CD14-positive monocyte (primary cell): ENCODE measurements at regions not wholly inside any gene's neighbourhood (a gene's known extent, or its start where the extent isn't known, plus 50 kb on each side); places are given as distances from the start of the nearest gene placed in this dataset.

Source experiments
- DNase-seq, 3 donors: peaks; one replicate each; pipeline ENCODE4 v3.0.0-alpha.2; 2011 to 2022
- H2AFZ ChIP-seq: 2 replicates; pipeline ENCODE4 v1.6.0; 2012; ENCODE audit warnings: mild to moderate bottlenecking, low read depth, low read length, inconsistent platforms; ENCODE audit not compliant: insufficient read depth, poor library complexity, severe bottlenecking
- H3K27ac ChIP-seq, 2 donors: 1 replicate in 1 of 2; 2 replicates in 1 of 2; pipeline ENCODE4 v1.5.1; 2012 to 2013; ENCODE audit warnings: low read length in 2 of 2, control low read depth in 1 of 2, inconsistent platforms in 1 of 2, low read depth in 1 of 2, mild to moderate bottlenecking in 1 of 2
- H3K27me3 ChIP-seq, 2 donors: one replicate each; pipeline versions ENCODE4 v1.6.0 to v1.6.1; 2011 to 2013; ENCODE audit warnings: low read length in 2 of 2; ENCODE audit not compliant: control insufficient read depth in 2 of 2, insufficient read depth in 2 of 2
- H3K36me3 ChIP-seq, 2 donors: replicated peaks in 1 of 2; 1 replicate in 1 of 2; 2 replicates in 1 of 2; pipeline versions ENCODE4 v1.5.1 to v1.6.1; 2012 to 2013; ENCODE audit warnings: low read length in 2 of 2, control low read depth in 1 of 2, inconsistent platforms in 1 of 2, mild to moderate bottlenecking in 1 of 2; ENCODE audit not compliant: insufficient read depth in 2 of 2, control insufficient read depth in 1 of 2
- H3K4me1 ChIP-seq, 2 donors: 1 replicate in 1 of 2; 2 replicates in 1 of 2; pipeline versions ENCODE4 v1.5.1 to v1.6.1; 2012 to 2013; ENCODE audit warnings: low read length in 2 of 2, control low read depth in 1 of 2, inconsistent platforms in 1 of 2, mild to moderate bottlenecking in 1 of 2, moderate library complexity in 1 of 2; ENCODE audit not compliant: insufficient read depth in 2 of 2, control insufficient read depth in 1 of 2
- H3K4me2 ChIP-seq: replicated peaks from 2 replicates; pipeline ENCODE3; 2012; ENCODE audit warnings: low read length, moderate library complexity, mild to moderate bottlenecking; ENCODE audit not compliant: poor library complexity, severe bottlenecking; ENCODE audit errors: extremely low read depth
- H3K4me3 ChIP-seq, 3 experiments: fragments of 200-600 bp in 1 of 3; sonication (generic) in 1 of 3; replicated peaks in 1 of 3; 1 replicate in 2 of 3; 2 replicates in 1 of 3; pipeline ENCODE4 v1.5.1; 2011 to 2013; ENCODE audit warnings: low read length in 3 of 3, mild to moderate bottlenecking in 3 of 3, control low read depth in 2 of 3, low read depth in 2 of 3, inconsistent platforms in 1 of 3, moderate library complexity in 1 of 3
- H3K79me2 ChIP-seq: 2 replicates; pipeline ENCODE4 v1.6.0; 2012; ENCODE audit warnings: mild to moderate bottlenecking, control low read depth, inconsistent platforms, low read length, moderate library complexity; ENCODE audit not compliant: insufficient read depth
- H3K9ac ChIP-seq: 2 replicates; pipeline ENCODE4 v1.6.0; 2017; ENCODE audit warnings: low read length, mild to moderate bottlenecking; ENCODE audit not compliant: insufficient read depth, poor library complexity, severe bottlenecking
- H3K9me3 ChIP-seq, 2 donors: replicated peaks in 1 of 2; 1 replicate in 1 of 2; 2 replicates in 1 of 2; pipeline versions ENCODE4 v1.5.1 to v1.6.1; 2012 to 2013; ENCODE audit warnings: low read length in 2 of 2, control low read depth in 1 of 2; ENCODE audit not compliant: control insufficient read depth in 1 of 2, insufficient read depth in 1 of 2
- H4K20me1 ChIP-seq: 2 replicates; pipeline ENCODE4 v1.6.0; 2012; ENCODE audit warnings: mild to moderate bottlenecking, low read length, control low read depth, moderate library complexity; ENCODE audit not compliant: insufficient read depth
- H3K27ac Mint-ChIP-seq, 7 donors: one replicate each; pipeline ENCODE4 v1.8.0; 2020; ENCODE audit warnings: mild to moderate bottlenecking in 7 of 7, mixed read lengths in 7 of 7, moderate library complexity in 6 of 7, inconsistent platforms in 2 of 7
- H3K27me3 Mint-ChIP-seq, 3 donors: one replicate each; pipeline ENCODE4 v1.8.0; 2021 to 2022; ENCODE audit warnings: low read depth in 3 of 3, mild to moderate bottlenecking in 3 of 3, mixed read lengths in 3 of 3, moderate library complexity in 3 of 3, inconsistent platforms in 1 of 3
- H3K36me3 Mint-ChIP-seq, 2 donors: one replicate each; pipeline ENCODE4 v1.8.0; 2020; ENCODE audit warnings: mixed read lengths in 2 of 2, inconsistent platforms in 1 of 2, mild to moderate bottlenecking in 1 of 2
- H3K4me1 Mint-ChIP-seq: one replicate; pipeline ENCODE4 v1.8.0; 2020; ENCODE audit warnings: mild to moderate bottlenecking, mixed read lengths
- H3K4me3 Mint-ChIP-seq, 2 donors: one replicate each; pipeline ENCODE4 v1.8.0; 2020; ENCODE audit warnings: mild to moderate bottlenecking in 2 of 2, mixed read lengths in 2 of 2, moderate library complexity in 1 of 2
- H3K9me3 Mint-ChIP-seq, 7 donors: one replicate each; pipeline ENCODE4 v1.8.0; 2020 to 2022; ENCODE audit warnings: mixed read lengths in 7 of 7, mild to moderate bottlenecking in 6 of 7, moderate library complexity in 6 of 7, inconsistent platforms in 2 of 7
- CTCF ChIP-seq: fragments of 200-600 bp; IDR thresholded peaks from one replicate; pipeline ENCODE4 v1.8.0; 2022; ENCODE audit warnings: antibody characterized with exemption, mild to moderate bottlenecking
- WGBS: methylation state at CpG from one replicate; pipeline ENCODE4 v1.1.5; 2013; ENCODE audit warnings: missing lambda C conversion rate; ENCODE audit not compliant: insufficient coverage; 5-methylcytosine and 5-hydroxymethylcytosine counted together
- intact Hi-C, 2 donors: fragments of 100-400 bp; cut with micrococcal nuclease; formaldehyde crosslinking; loops; one replicate each; pipeline versions ENCODE4 v1.15.0 to v1.15.1; 2023

DNA sequence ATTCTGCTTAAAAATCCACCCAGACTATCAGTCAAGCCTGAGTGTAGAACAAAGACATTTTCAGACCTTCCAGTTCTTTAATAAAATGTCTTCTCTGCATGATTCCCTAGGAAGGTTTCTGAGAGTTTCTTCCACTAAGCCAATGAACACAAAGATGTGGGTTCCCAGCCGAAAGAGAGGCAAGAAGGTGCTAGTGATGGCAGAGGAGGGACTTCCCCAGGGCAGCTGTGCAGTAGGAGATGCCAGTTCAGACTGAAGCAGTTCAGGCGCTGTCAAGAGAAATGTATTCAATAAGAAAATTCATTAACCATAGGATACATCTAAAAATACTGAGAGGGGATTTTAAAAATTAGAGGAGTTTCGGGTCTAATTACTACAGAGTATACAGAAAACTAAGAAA lies 83.3 kb downstream of the RND3 start:
- no peak overlapping the region for H2AFZ ChIP-seq
- H3K4me1 Mint-ChIP-seq, result no peaks in the 10 kb centered on the region
- H3K4me3 Mint-ChIP-seq, result no peak overlapping the region
- H3K36me3 Mint-ChIP-seq, result no peaks in the 10 kb centered on the region
- H3K27ac ChIP-seq, result no peak overlapping the region
- no peak overlapping the region for H3K4me3 ChIP-seq
- no peak for TF ChIP-seq CTCF
- no peaks in the 10 kb centered on the region for H3K27me3 ChIP-seq
- H4K20me1 ChIP-seq, result no peaks in the 10 kb centered on the region
- no peaks in the 10 kb centered on the region for H3K36me3 ChIP-seq
- H3K4me1 ChIP-seq, result no peaks in the 10 kb centered on the region
- no peaks in the 10 kb centered on the region for H3K79me2 ChIP-seq
- peaks cover 3 to 4% of the 10 kb centered on the region in 2 donors for H3K9me3 ChIP-seq
- intact Hi-C loops, result no loop called here
- no peak overlapping the region for H3K27ac Mint-ChIP-seq
- no peak overlapping the region for H3K9ac ChIP-seq
- no peak for DNase-seq
- peaks cover 0 to 9% (median 2%) of the 10 kb centered on the region in 7 donors for H3K9me3 Mint-ChIP-seq
- WGBS, result no CpG with 5 or more reads among the region's 3 CpGs
- H3K4me2 ChIP-seq, result no peak overlapping the region
- H3K27me3 Mint-ChIP-seq, result no peaks in the 10 kb centered on the region

- Mint-ChIP-seq H3K4me1 (no peaks in the 10 kb centered on the region), H3K4me3 (no peak overlapping the region), H3K9me3 (peaks cover 0 to 8% (median 2%) of the 10 kb centered on the region in 7 donors), H3K27ac (no peak overlapping the region), H3K36me3 (no peaks in the 10 kb centered on the region), H3K27me3 (no peaks in the 10 kb centered on the region)
- H2AFZ ChIP-seq, result no peak overlapping the region
- no peak overlapping the region for H3K27ac ChIP-seq
- H3K36me3 ChIP-seq, result no peaks in the 10 kb centered on the region
- H3K4me2 ChIP-seq, result no peak overlapping the region
- H4K20me1 ChIP-seq, result no peaks in the 10 kb centered on the region
- no peak for DNase-seq
- no peaks in the 10 kb centered on the region for H3K27me3 ChIP-seq
- peaks cover 3 to 4% of the 10 kb centered on the region in 2 donors for H3K9me3 ChIP-seq
- H3K79me2 ChIP-seq, result no peaks in the 10 kb centered on the region
- TF ChIP-seq CTCF, result no peak
- WGBS, result 100% methylated on average over 1 of the region's 2 CpGs
- no peaks in the 10 kb centered on the region for H3K4me1 ChIP-seq
- no peak overlapping the region for H3K9ac ChIP-seq
- no peak overlapping the region for H3K4me3 ChIP-seq
- intact Hi-C loops, result no loop called here
Observed at GRCh38 chr2:150403457-150403856, 84.0 kb downstream of the RND3 start.
